HCT116 (cell line): ENCODE measurements at regions not wholly inside any gene's neighbourhood (a gene's known extent, or its start where the extent isn't known, plus 50 kb on each side); places are given as distances from the start of the nearest gene placed in this dataset.

Source experiments
- ATAC-seq: fragments of 200-7000 bp; cut with Tn5 transposase; 2 replicates; pipeline ENCODE4 v1.9.1; 2020; ENCODE audit warnings: mild to moderate bottlenecking, moderate library complexity
- BruUV-seq: library from RNA; stranded (reverse); fragments of 400-500 nt; replicated peaks from 2 replicates; lab custom pipeline; 2021; lab: Mats Ljungman, UMichigan
- CTCF ChIA-PET: fragments of 300-600 bp; sonication (Branson Sonifier 250); formaldehyde crosslinking; loops from one replicate; lab custom pipeline; 2021; ENCODE audit warnings: antibody characterized with exemption; lab: Charles Lee
- POLR2A ChIA-PET: fragments of 300-600, 350-600 bp; sonication (Branson Sonifier 250); formaldehyde crosslinking; loops from one replicate; lab custom pipeline; 2021; ENCODE audit warnings: antibody characterized with exemption; lab: Charles Lee
- RAD21 ChIA-PET, 2 experiments: fragments of 300-600 bp; sonication (Branson Sonifier 250); formaldehyde crosslinking; loops; one replicate each; lab custom pipeline; 2023; ENCODE audit warnings: low total read pairs in 2 of 2; ENCODE audit not compliant: uncharacterized antibody in 2 of 2, unreplicated experiment in 2 of 2, low non-redundant PET in 1 of 2; lab: Charles Lee
- DNase-seq: peaks from one replicate; pipeline ENCODE4 v3.0.0-alpha.2; 2010; ENCODE audit warnings: low read depth, low spot score
- H2AFZ ChIP-seq: fragments of 200-600 bp; shearing (Covaris generic), sonication (generic); 2 replicates; pipeline ENCODE4 v1.6.1; 2017; ENCODE audit warnings: low read depth, mixed run types, mixed read lengths, antibody characterized with exemption, low read length; ENCODE audit not compliant: poor library complexity, severe bottlenecking
- H3K27ac ChIP-seq: 2 replicates; pipeline ENCODE4 v1.5.1; 2012; ENCODE audit warnings: low read depth, low read length
- H3K27me3 ChIP-seq: fragments of 200-600 bp; sonication (generic); 2 replicates; pipeline ENCODE4 v1.6.1; 2016; ENCODE audit warnings: mixed run types, low read length, mixed read lengths; ENCODE audit not compliant: insufficient read depth
- H3K36me3 ChIP-seq, 2 experiments: fragments of 200-500 bp in 1 of 2; fragments of 200-600 bp in 1 of 2; sonication (Bioruptor generic) in 1 of 2; sonication (generic) in 1 of 2; 2 replicates each; pipeline versions ENCODE4 v1.5.1 to v1.6.1; 2014 to 2016; ENCODE audit warnings: low read length in 2 of 2, inconsistent platforms in 1 of 2, mixed read lengths in 1 of 2, mixed run types in 1 of 2; ENCODE audit not compliant: insufficient read depth in 2 of 2, control insufficient read depth in 1 of 2
- H3K4me1 ChIP-seq, 2 experiments: fragments of 200-600 bp in 1 of 2; sonication (generic) in 1 of 2; 2 replicates each; pipeline versions ENCODE4 v1.5.1 to v1.6.1; 2012 to 2017; ENCODE audit warnings: low read length in 2 of 2, inconsistent platforms in 1 of 2, mild to moderate bottlenecking in 1 of 2, mixed read lengths in 1 of 2, mixed run types in 1 of 2, moderate library complexity in 1 of 2; ENCODE audit not compliant: insufficient read depth in 2 of 2, control insufficient read depth in 1 of 2
- H3K4me2 ChIP-seq: fragments of 200-600 bp; sonication (generic); 2 replicates; pipeline ENCODE4 v1.6.1; 2017; ENCODE audit warnings: mixed run types, low read length, mixed read lengths
- H3K4me3 ChIP-seq, 2 experiments: fragments of 200-600 bp in 1 of 2; sonication (generic) in 1 of 2; replicated peaks in 1 of 2; 2 replicates each; pipeline ENCODE4 v1.5.1; 2011 to 2016; ENCODE audit warnings: low read length in 2 of 2, control low read depth in 1 of 2, low read depth in 1 of 2, mild to moderate bottlenecking in 1 of 2, mixed read lengths in 1 of 2, mixed run types in 1 of 2
- H3K79me2 ChIP-seq: fragments of 200-600 bp; sonication (generic); 2 replicates; pipeline ENCODE4 v1.6.1; 2017; ENCODE audit warnings: mild to moderate bottlenecking, mixed run types, low read length, moderate library complexity, mixed read lengths; ENCODE audit not compliant: insufficient read depth
- H3K9ac ChIP-seq: fragments of 200-600 bp; sonication (generic); 2 replicates; pipeline ENCODE4 v1.6.1; 2016; ENCODE audit warnings: low read length, mixed read lengths
- H3K9me2 ChIP-seq: fragments of 200-600 bp; sonication (generic), shearing (Covaris generic); 2 replicates; pipeline ENCODE4 v1.6.1; 2017; ENCODE audit warnings: mixed run types, mild to moderate bottlenecking, moderate library complexity; ENCODE audit not compliant: insufficient read depth
- H3K9me3 ChIP-seq, 2 experiments: fragments of 200-500 bp in 1 of 2; fragments of 200-600 bp in 1 of 2; sonication (Bioruptor generic) in 1 of 2; sonication (generic) in 1 of 2; 2 replicates each; pipeline ENCODE4 v1.6.1; 2014 to 2017; ENCODE audit warnings: low read length in 2 of 2, mixed read lengths in 2 of 2, inconsistent platforms in 1 of 2, low read depth in 1 of 2, mild to moderate bottlenecking in 1 of 2, mixed run types in 1 of 2, moderate library complexity in 1 of 2; ENCODE audit not compliant: control insufficient read depth in 1 of 2, insufficient read depth in 1 of 2
- H4K20me1 ChIP-seq: fragments of 200-600 bp; sonication (generic), shearing (Covaris generic); 2 replicates; pipeline ENCODE4 v1.6.1; 2017; ENCODE audit warnings: mixed run types, mild to moderate bottlenecking, moderate library complexity; ENCODE audit not compliant: insufficient read depth
- ATF3 ChIP-seq: IDR thresholded peaks from 2 replicates; pipeline ENCODE4 v1.6.1; 2012
- CTCF ChIP-seq, 3 experiments: fragments of 200-600 bp in 1 of 3; sonication (generic) in 1 of 3; IDR thresholded peaks in 2 of 3; conservative IDR thresholded peaks in 1 of 3; 2 replicates each; pipeline ENCODE4 v1.5.1; 2012 to 2017; ENCODE audit warnings: low read depth in 2 of 3, low read length in 2 of 3, antibody characterized with exemption in 1 of 3, borderline replicate concordance in 1 of 3, control low read depth in 1 of 3, mild to moderate bottlenecking in 1 of 3, mixed read lengths in 1 of 3, mixed run types in 1 of 3, moderate library complexity in 1 of 3; ENCODE audit not compliant: insufficient read depth in 1 of 3
- EGR1 ChIP-seq: IDR thresholded peaks from 2 replicates; pipeline ENCODE4 v1.6.1; 2012; ENCODE audit warnings: low read depth
- ELF1 ChIP-seq: IDR thresholded peaks from 2 replicates; pipeline ENCODE4 v1.6.1; 2012; ENCODE audit warnings: low read depth, borderline replicate concordance
- EZH2phosphoT487 ChIP-seq: fragments of 200-600 bp; IDR thresholded peaks from 2 replicates; pipeline ENCODE4 v1.6.1; 2018; ENCODE audit warnings: antibody characterized with exemption, borderline replicate concordance
- FOSL1 ChIP-seq: IDR thresholded peaks from 2 replicates; pipeline ENCODE4 v1.6.1; 2012; ENCODE audit warnings: low read depth
- MAX ChIP-seq: IDR thresholded peaks from 2 replicates; pipeline ENCODE4 v1.6.1; 2012
- POLR2A ChIP-seq: IDR thresholded peaks from 2 replicates; pipeline ENCODE4 v1.7.0; 2011; ENCODE audit warnings: borderline replicate concordance; ENCODE audit not compliant: insufficient read depth, insufficient read length; ENCODE audit errors: extremely low read depth
- REST ChIP-seq: IDR thresholded peaks from 2 replicates; pipeline ENCODE4 v1.6.1; 2012; ENCODE audit warnings: low read depth
- ZBTB33 ChIP-seq: IDR thresholded peaks from 2 replicates; pipeline ENCODE4 v1.6.1; 2011; ENCODE audit warnings: mild to moderate bottlenecking, low read length, moderate library complexity; ENCODE audit not compliant: insufficient replicate concordance; ENCODE audit errors: extremely low read depth
- intact Hi-C: fragments of 100-400 bp; cut with micrococcal nuclease; formaldehyde crosslinking; loops from 2 replicates; pipeline ENCODE4 v1.10.0; 2022

- no peak for ATAC-seq
- CTCF ChIA-PET, result no interaction called here
- no TSS peak for BruUV-seq
Observed at GRCh38 chr5:163383754-163384153, 53.6 kb upstream of the CCNG1 start.

More at GRCh38 chr5:163383754-163384153, 53.6 kb upstream of the CCNG1 start:
- TF ChIP-seq ELF1, result no peak
- no peak for TF ChIP-seq FOSL1
- no peak for TF ChIP-seq REST
- TF ChIP-seq MAX, result no peak
- no peak for TF ChIP-seq ZBTB33
- TF ChIP-seq POLR2A, result no peak
- no peak for TF ChIP-seq CTCF (IDR thresholded peaks at IDR 0.05 in 2 of 3, conservative IDR thresholded peaks at IDR 0.05 in 1 of 3; ENCODE audit: borderline replicate concordance in 1 of 3, insufficient read depth in 1 of 3, low read depth in 2 of 3, low read length in 2 of 3)
- no peak for TF ChIP-seq EGR1
- TF ChIP-seq ATF3, result no peak
- no peak for TF ChIP-seq EZH2phosphoT487
- Histone ChIP-seq H3K4me2 (no peak overlapping the region), H3K36me3 (no peaks in the 10 kb centered on the region), H2AFZ (no peak overlapping the region), H3K27ac (no peak overlapping the region), H3K27me3 (no peaks in the 10 kb centered on the region; the same call in 1 of the 2 replicates), H4K20me1 (no peaks in the 10 kb centered on the region), H3K79me2 (no peaks in the 10 kb centered on the region), H3K9me2 (no peaks in the 10 kb centered on the region), H3K4me1 (peaks cover 11 to 15% of the 10 kb centered on the region in 2 experiments; a peak in 3 of 4 replicates), H3K9me3 (no peaks in the 10 kb centered on the region), H3K4me3 (no peak overlapping the region), H3K9ac (no peak overlapping the region)
- intact Hi-C loops, result no loop called here
- no peak for DNase-seq
- ChIA-PET POLR2A (no interaction called here), RAD21 (no interaction called here)
